T47D (cell line): ENCODE measurements at regions not wholly inside any gene's neighbourhood (a gene's known extent, or its start where the extent isn't known, plus 50 kb on each side); places are given as distances from the start of the nearest gene placed in this dataset.
"Not testable (repeated sequence)": the region's sequence is repeated elsewhere in the genome, so short reads cannot be mapped to it uniquely, and the experiment has no call there.

Experiments
- DNase-seq, 2 experiments: peaks; one replicate each; pipeline versions ENCODE4 v3.0.0 to v3.0.0-alpha.2; 2011 to 2012; ENCODE audit warnings: low read depth in 1 of 2, low spot score in 1 of 2
- JUND ChIP-seq: IDR thresholded peaks from 2 replicates; pipeline ENCODE4 v1.6.1; 2012; ENCODE audit warnings: low read depth
- in situ Hi-C: cut with HindIII; loops from 2 replicates; pipeline ENCODE4 v1.10.0; 2016; ENCODE audit warnings: low sequenced_read_pairs, low pct_unique_long_range_greater_than_20kb

DNA sequence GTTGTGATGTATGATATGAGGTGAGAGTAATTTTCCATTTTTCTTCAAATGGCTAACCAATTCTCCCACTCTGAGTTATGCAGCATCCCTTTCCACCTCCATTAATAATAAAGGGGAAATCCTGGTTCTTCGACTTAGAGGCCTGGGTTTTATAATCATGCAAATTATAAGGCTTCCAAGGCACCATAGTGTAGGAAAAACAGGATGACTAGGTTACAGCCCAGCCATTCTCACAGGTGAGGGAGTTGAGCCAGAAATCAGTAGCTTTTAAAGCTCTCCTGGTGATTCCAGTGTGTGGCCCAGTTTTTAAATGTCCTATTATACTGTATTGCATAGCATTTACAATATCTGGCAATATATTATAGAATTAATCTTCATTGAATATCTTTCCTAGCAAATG is 203.1 kb downstream of the ARHGEF9 start:
- no peak for TF ChIP-seq JUND
- no peak for DNase-seq
- in situ Hi-C loops = no loop called here

- no peak for TF ChIP-seq JUND
- peak in 1 of 2 experiments; percentile 57 for DNase-seq
- in situ Hi-C loops = no loop called here
Measured at GRCh38 chrX:63581398-63581797, 203.6 kb downstream of the ARHGEF9 start.

DNA sequence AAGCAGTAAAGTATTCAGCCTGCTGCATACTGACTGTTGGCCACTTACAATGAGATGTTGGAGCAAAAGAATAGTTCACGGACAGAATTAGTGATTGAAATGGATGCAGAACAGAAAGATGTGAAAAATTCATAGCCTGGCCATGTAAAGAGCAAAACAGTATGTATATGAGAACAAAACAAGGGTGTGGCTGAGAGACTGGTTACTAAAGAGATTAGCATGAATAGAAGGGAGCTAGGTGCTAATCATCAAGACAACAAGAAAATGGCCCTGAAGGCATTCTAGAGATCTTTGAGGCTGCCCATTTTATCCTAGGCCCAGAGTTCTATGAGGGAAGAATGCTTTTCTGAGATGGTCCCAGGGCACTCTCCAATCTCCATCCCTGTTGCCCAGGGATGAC is 208.5 kb downstream of the ARHGEF9 start:
- no peak for DNase-seq
- in situ Hi-C loops = no loop called here
- TF ChIP-seq JUND = no peak

DNA sequence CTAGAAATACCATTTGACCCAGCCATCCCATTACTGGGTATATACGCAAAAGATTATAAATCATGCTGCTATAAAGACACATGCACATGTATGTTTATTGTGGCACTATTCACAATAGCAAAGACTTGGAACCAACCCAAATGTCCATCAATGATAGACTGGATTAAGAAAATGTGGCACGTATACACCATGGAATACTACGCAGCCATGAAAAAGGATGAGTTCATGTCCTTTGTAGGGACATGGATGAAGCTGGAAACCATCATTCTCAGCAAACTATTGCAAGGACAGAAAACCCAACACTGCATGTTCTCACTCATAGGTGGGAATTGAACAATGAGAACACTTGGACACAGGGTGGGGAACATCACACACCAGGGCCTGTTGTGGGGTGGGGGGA is 209.3 kb downstream of the ARHGEF9 start:
- in situ Hi-C loops, DNase-seq: not testable (repeated sequence)

- TF ChIP-seq JUND = no peak
- no peak for DNase-seq
- in situ Hi-C loops = no loop called here
Measured at GRCh38 chrX:63566856-63567255, 215.7 kb upstream of the SPIN4 start.

- DNase-seq = peak in 1 of 2 experiments; percentile 7
- no peak for TF ChIP-seq JUND
- in situ Hi-C loops = no loop called here
Measured at GRCh38 chrX:63561425-63561824, 210.3 kb upstream of the SPIN4 start.

GRCh38 chrX:63560601-63561218 is 209.6 kb upstream of the SPIN4 start:
- peak in 1 of 2 experiments; percentile 80 for DNase-seq
- in situ Hi-C loops = no loop called here

DNA sequence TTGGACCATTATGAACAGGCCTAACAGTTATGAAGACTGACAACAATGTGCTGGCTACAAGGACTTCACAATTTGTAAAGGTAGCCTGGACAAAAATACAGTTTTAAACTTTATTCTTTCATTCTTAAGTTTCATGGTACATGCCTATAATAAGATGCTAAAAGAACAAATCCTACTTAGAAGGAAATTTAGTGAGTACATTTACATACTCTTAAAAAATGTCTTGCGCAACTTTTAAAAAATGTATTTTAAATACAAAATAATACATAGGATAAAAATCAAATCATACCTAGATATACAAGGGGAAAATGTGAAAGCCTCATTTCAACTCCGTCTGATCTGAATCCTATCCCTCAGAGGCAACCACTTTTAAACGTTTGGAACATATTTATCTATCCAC is 200.7 kb upstream of the SPIN4 start:
- no peak for TF ChIP-seq JUND
- in situ Hi-C loops = no loop called here
- no peak for DNase-seq

More at GRCh38 chrX:63560601-63561218, 209.6 kb upstream of the SPIN4 start:
- no peak for TF ChIP-seq JUND

DNA sequence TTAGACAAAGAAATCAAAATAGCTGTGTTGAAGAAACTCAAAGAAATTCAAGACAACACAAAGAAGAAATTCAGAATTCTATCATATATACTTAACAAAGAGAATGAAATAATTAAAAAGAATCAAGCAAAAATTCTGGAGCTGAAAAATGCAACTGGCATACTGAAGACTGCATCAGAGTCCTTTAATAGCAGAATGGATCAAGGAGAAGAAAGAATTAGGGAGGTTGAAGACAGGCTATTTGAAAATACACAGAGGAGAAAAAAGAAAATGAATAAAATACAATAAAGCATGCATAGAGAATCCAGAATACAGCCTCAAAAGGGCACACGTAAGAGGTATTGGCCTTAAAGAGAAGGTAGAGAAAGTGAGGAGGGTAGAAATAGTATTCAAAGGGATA is 179.5 kb upstream of the SPIN4 start:
- in situ Hi-C loops = no loop called here
- TF ChIP-seq JUND = no peak
- DNase-seq = no peak

DNA sequence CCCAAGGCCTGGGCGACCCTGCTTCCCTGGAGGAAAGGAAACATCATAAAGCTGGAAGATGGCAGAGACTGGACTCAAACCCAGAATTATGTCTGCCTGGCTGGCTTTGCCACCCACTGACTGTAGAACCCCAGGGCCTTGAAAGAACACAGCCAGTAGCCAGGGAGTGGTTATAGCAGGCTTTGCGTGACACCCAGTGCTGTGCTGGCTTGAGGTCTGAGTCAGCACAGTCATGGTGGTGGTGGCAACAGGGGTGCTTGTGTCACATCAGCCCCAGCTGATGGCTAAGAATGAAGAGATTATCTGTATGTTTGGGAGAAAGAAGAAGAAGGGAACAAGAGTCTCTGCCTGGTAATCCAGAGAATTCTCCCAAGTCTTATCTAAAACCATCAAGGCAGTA is 178.8 kb upstream of the SPIN4 start:
- TF ChIP-seq JUND = no peak
- in situ Hi-C loops = no loop called here
- DNase-seq = no peak

- no peak for DNase-seq
- in situ Hi-C loops = no loop called here
- TF ChIP-seq JUND = no peak
Measured at GRCh38 chrX:63526863-63527262, 175.7 kb upstream of the SPIN4 start.

DNA sequence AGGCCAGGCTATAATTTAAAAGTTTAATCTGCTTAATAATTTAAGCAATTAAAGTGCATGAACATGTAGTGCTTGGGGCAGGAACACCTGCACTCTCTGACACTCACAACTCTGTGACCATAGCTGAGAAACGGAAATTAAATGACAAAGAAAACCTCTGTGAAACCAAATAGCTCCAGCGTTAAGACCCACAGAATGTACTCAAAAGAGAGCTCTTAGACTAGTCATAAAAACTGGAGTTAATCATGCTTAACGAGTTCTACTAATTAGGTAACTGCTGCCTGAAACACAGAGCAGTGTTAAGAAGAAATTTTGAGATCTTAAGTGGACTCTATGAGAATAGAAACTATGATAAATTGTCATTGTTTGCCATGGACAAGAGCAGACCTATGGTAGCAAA is 174.4 kb upstream of the SPIN4 start:
- in situ Hi-C loops = no loop called here
- no peak for DNase-seq
- no peak for TF ChIP-seq JUND

GRCh38 chrX:63519368-63519767 is 168.2 kb upstream of the SPIN4 start:
- in situ Hi-C loops = not testable (repeated sequence)
- peak in 1 of 2 experiments; percentile 22 for DNase-seq

DNA sequence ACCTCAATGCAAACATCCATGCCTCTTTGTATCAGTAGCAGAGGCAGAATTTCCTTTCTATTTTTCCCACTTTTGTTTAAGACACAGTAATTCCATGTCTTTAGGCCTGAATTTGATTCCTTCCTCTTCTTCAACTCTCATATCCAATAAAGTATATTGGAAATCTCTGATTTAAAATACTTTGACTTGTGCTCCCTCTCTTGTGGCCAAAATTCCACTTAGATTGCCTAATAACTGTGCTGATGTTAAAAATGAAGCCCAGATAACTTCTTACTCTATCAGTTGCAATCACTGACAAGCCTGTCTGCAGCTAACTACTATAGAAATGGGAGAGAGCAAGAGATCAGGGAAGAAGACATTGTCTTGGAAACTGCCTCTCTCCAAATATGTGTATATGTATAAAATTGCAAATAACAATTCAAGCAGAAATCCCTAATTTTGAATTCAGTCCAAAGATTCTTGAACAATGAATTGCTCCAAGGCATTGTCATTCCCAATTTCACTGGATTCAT is 163.5 kb upstream of the SPIN4 start:
- in situ Hi-C loops = no loop called here
- TF ChIP-seq JUND = no peak

More for the DNA sequence above, 163.5 kb upstream of the SPIN4 start:
- DNase-seq = no peak
